Activated CD4-positive, alpha-beta T cell treated with anti-CD3 and anti-CD28 coated beads for 48 hours (primary cell): ENCODE measurements at regions not wholly inside any gene's neighbourhood (a gene's known extent, or its start where the extent isn't known, plus 50 kb on each side); places are given as distances from the start of the nearest gene placed in this dataset.

Experiments
- DNase-seq: peaks from one replicate; pipeline ENCODE4 v3.0.0-alpha.2; 2020

DNA sequence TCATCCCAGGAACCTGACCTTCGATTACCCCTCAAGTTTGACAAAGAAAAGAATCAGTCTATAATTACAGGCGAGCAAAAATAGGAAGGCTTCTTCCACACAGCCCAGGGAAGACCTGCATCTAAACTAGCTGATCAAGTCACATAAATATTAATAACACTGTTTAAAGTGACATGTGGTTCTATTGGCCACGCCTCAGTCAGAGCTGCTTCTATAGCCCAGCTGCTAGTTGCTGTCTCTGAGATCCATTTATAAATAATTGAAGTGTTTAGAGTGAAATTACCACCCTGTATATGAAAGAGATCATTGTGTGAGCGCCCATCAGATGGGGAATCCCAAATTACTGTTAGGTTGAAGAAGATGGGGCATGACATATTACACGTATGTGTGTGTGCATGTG, 426.0 kb downstream of the CDH2 start:
- no peak for DNase-seq

- DNase-seq = no peak
Observed at GRCh38 chr18:27750014-27750413, 426.9 kb downstream of the CDH2 start.

DNA sequence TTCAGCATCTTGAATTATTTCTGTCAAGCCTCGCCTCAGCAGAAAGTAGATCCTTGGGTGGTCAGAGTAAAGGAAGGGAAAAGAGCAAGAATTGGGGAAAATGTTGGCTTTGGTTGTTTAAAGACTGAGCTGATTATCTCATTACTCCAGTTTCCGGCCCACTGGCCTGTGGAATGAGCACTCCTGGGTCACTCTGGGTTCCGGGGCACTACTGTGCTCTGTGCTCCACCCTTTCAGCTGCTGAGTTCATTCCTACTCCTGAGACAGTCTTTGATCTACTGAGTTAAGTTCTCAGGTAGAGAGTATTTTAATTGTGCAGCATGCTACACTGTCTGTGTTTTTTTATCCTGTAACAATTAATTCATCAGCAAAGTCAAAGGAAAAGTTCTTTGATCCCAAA, 427.7 kb downstream of the CDH2 start:
- no peak for DNase-seq

- DNase-seq = no peak
Observed at GRCh38 chr18:27746241-27746640, 430.7 kb downstream of the CDH2 start.

DNA sequence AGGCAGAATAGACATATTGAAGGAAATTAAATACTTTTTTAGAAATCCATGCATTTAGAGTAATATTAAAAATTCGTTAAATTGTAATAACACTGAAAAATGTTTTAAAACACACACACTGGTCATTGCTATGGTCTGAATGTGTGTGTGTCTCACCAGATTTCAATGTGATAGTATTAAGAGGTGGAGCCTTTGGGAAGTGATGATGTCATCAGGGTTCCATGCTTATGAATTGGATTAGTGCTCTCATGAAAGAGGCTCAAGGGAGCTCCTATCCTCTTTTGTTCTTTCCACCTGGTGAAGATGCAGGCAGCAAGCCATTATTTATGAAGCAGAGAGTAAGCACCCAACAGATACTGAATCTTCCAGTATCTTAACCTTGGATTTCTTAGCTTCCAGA, 441.8 kb downstream of the CDH2 start:
- DNase-seq = no peak

GRCh38 chr18:27731211-27731610, 445.7 kb downstream of the CDH2 start:
- DNase-seq = no peak

DNA sequence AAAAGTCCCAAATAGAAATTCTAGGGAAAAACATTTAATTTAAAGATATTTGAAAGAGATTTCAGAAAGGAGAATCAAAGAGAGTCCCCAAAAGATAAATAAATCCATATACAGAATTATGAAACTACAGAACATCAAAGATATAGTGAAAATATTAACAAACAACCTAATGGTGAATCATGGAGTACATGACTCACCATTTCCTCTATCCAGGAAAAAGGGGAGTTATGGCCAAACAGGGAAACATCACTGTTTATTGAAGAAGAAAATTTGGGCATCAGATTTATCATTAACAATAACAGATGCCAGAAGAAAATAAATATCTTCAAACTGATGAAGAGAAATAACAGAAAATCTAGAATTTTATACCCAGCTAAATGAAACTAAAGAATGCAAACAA, 448.3 kb downstream of the CDH2 start:
- no peak for DNase-seq

GRCh38 chr18:27724362-27724761, 452.6 kb downstream of the CDH2 start:
- no peak for DNase-seq

DNA sequence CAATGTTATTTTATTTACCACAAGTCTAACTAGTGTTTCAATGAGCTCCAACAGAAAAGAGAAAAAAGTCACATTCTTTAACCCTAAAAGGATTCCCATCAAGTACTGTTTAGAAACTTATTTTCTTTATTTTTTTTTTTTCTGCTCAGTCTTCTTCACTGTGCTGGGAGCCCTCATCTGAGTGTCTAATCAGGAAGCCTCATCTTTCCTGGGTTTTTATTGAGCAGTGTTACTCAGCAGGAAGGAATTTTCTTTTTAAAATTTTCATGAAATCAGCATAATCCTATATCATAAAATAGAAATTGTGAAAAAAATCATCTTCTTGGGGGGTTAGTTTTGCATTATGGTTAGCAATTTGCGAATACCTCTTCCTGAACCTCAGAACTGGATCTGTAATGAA, 453.8 kb downstream of the CDH2 start:
- DNase-seq = no peak

DNA sequence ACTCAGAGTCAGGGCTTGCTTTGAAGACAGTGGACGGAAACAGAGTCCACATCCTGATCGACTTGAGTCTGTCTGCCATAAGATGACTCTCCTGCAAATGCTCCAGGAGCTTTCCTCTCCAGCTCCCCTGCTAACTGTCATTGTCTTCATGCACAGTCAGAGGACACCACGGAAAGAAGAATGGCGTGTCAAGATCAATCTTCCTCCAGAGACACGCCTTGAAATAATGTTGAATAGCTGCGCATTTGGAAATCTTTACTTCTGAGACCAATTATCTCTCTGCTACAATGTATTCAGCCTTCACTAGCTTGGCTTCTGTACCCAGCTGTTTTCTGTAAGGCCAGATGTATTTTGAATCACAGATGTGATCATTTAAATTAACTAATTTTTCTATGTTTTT, 457.2 kb downstream of the CDH2 start:
- no peak for DNase-seq

GRCh38 chr18:27717816-27718215, 459.1 kb downstream of the CDH2 start:
- DNase-seq = no peak

DNA sequence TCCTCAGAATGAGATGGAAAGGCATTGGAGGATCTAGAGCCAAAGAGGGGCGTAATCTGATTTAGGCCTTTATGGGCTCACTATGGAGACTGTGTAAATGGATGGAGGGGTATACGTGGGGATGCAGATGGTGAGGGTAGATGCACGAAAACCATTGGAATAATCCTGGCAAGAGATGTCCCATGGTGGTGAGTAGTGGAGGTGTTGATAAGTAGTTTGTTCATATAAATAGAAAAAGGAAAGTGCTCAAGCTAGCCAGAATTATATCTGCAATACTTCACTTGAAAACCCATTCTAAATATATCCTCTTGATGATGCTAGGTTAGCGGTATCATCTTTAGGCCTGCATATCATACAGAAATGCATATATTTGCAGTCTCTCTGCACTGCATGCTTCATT, 459.7 kb downstream of the CDH2 start:
- DNase-seq = no peak

GRCh38 chr18:27715751-27716150, 461.2 kb downstream of the CDH2 start:
- DNase-seq = no peak

GRCh38 chr18:27713738-27714095, 463.2 kb downstream of the CDH2 start:
- DNase-seq = no peak

DNA sequence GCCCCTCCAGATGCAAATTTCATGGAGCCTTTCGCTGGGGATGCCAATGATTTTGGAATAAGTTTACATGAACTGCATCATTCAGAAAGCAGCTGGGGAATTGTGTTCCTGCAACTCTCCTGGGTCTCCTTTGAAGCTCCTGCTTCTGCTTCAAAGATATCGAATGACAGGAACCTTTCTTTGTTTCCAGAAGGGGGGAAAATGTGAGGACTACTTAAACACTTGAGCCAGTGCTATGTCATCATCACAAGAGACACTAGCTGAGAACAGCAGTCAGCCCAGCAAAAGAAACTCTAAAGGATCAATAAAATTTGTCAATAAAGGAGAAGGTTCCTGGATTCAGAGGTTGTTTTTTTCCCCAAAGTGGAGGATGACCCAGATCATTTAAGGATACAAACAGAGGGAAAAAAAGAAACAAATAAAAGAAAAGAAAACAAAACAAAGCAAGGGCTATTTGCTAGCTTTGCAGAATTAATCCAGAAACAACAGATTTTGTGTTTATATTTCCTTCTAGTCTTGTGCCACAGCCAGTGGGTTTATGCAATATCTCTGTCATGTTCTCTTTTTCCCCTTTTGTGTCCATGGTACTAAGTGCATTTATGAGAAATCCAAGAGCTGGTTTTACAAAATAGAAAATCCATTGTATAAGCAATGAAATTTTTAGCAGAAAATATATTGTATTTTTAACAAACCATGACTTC, 463.7 kb downstream of the CDH2 start:
- no peak for DNase-seq

- no peak for DNase-seq
Observed at GRCh38 chr18:27712066-27712465, 464.9 kb downstream of the CDH2 start.

- DNase-seq = no peak
Observed at GRCh38 chr18:27711382-27711781, 465.5 kb downstream of the CDH2 start.

- no peak for DNase-seq
Observed at GRCh38 chr18:27709344-27709743, 467.6 kb downstream of the CDH2 start.

- DNase-seq = no peak
Observed at GRCh38 chr18:27707201-27707600, 469.7 kb downstream of the CDH2 start.

- DNase-seq = no peak
Observed at GRCh38 chr18:27704736-27705361, 472.1 kb downstream of the CDH2 start.

- no peak for DNase-seq
Observed at GRCh38 chr18:27699137-27699536, 477.8 kb downstream of the CDH2 start.

DNA sequence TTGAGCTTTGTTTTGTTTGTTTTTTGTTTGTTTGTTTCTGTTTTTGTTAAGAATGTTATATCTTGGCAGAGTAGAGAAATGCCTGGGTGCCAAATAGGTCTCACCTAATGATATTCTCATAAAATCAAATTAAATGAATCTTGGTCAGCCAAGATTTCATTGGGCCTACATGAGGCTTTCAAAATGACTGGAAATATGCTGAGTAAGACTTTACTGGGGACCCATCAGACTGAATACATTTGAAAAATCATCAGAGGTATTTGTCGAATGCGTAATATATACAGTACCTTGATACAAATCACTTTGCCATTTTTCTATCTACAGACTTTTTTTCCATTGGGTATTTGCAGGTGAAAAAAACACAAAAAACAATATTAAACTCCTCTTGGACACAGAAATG, 480.8 kb downstream of the CDH2 start:
- DNase-seq = no peak

DNA sequence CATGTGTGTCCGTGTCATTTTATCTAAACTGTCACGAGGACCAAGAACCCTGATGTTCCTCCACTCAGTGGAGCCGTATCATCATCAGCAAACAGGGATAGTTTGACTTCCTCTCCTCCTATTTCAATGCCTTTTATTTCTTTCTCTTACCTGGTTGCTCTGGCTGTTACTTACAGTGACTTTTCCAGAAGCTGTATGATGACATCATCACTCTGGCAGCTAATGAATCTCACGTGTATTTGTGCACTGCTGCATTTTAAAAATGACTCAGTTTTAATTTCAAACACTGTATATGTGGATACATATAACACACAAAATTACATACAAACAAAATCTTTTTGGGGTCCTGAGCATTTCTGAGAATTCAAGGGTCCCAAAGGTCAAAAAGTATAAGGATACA, 481.4 kb downstream of the CDH2 start:
- no peak for DNase-seq

GRCh38 chr18:27695052-27695451, 481.9 kb downstream of the CDH2 start:
- DNase-seq = no peak

- DNase-seq = no peak
Observed at GRCh38 chr18:27688581-27688980, 488.3 kb downstream of the CDH2 start.
